HUES48 (cell line): ENCODE measurements at regions not wholly inside any gene's neighbourhood (a gene's known extent, or its start where the extent isn't known, plus 50 kb on each side); places are given as distances from the start of the nearest gene placed in this dataset.

Experiments
- H3K27ac ChIP-seq: one replicate; pipeline ENCODE4 v1.7.0; 2013; ENCODE audit warnings: low read depth, low read length, inconsistent platforms
- H3K27me3 ChIP-seq: 2 replicates; pipeline ENCODE4 v1.6.1; 2013; ENCODE audit warnings: mild to moderate bottlenecking, low read length; ENCODE audit not compliant: control insufficient read depth, insufficient read depth
- H3K36me3 ChIP-seq: 2 replicates; pipeline ENCODE4 v1.6.1; 2013; ENCODE audit warnings: low read length; ENCODE audit not compliant: control insufficient read depth, insufficient read depth
- H3K4me1 ChIP-seq: 2 replicates; pipeline ENCODE4 v1.6.1; 2013; ENCODE audit warnings: mild to moderate bottlenecking, low read length; ENCODE audit not compliant: control insufficient read depth, insufficient read depth
- H3K4me3 ChIP-seq: 2 replicates; pipeline ENCODE4 v1.5.1; 2013; ENCODE audit warnings: mild to moderate bottlenecking, low read depth, low read length
- H3K9ac ChIP-seq: 2 replicates; pipeline ENCODE4 v1.6.1; 2013; ENCODE audit warnings: mild to moderate bottlenecking, low read depth, low read length, moderate library complexity
- H3K9me3 ChIP-seq: 2 replicates; pipeline ENCODE4 v1.6.1; 2013; ENCODE audit warnings: low read length; ENCODE audit not compliant: control insufficient read depth, insufficient read depth

DNA sequence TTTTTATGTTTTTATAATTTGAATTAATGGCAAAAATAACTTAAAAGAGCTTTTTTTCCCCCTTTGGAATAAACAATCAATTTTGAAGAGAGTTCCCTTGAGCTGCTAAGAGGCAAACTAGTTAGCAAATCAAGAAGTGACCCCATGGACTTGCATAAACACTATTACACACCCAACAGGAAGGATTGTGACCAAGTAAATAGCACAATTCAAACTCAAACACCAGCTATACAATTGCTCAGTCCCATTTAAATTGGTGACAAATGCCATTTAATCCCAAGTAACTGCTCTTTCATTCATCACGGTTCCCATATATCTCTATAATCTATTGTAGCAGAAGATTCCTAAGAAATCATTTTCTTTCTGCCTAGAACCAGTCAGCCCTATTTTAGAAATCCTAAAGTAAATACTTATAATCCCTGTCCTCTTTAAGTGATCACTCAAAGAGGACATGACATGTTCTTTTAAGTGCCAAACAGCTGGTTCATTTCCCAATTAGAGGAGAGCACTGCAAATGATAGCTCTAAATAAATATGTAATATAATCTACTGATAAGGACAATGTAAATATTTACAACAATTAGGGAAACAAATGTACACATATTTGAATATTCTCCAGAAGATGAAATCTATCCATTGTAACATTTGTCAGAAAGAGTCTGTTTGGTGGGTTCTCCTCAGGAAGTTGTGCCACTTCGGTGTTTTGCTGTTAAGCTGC lies 137.8 kb upstream of the ADAMTS9 start:
- no peak overlapping the region for H3K27ac ChIP-seq
- H3K4me3 ChIP-seq: no peak overlapping the region
- H3K4me1 ChIP-seq: peaks cover 17% of the 10 kb centered on the region
- H3K9ac ChIP-seq: no peak overlapping the region
- no peaks in the 10 kb centered on the region for H3K9me3 ChIP-seq
- no peaks in the 10 kb centered on the region for H3K36me3 ChIP-seq
- no peaks in the 10 kb centered on the region for H3K27me3 ChIP-seq

DNA sequence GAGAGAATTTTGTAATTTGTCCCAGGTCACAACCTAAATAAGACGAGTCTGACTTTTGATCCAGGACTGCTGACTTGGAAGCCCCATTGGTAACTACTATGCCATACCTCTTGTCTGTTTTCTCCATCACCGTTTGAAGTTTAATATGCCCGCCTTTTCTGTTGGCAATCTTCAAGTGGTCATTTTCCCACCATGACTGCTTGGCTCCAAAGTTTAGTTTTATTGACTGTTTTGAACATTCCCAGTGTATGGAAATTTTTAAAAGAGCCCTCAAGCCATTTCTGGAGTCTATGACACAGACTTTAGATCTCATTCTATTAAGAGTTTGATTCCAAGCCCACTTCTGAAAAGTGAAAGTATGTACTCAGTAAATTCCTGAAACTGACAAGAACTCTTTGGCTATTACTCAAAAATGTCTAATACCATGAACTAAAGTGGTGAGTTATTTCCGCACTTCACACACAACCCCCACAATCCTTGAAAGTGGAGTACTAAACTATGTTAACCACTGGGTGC lies 136.7 kb upstream of the ADAMTS9 start:
- H3K4me3 ChIP-seq: no peak overlapping the region
- H3K36me3 ChIP-seq: no peaks in the 10 kb centered on the region
- H3K4me1 ChIP-seq: peaks cover 17% of the 10 kb centered on the region
- no peaks in the 10 kb centered on the region for H3K9me3 ChIP-seq
- no peak overlapping the region for H3K9ac ChIP-seq
- no peak overlapping the region for H3K27ac ChIP-seq
- no peaks in the 10 kb centered on the region for H3K27me3 ChIP-seq

DNA sequence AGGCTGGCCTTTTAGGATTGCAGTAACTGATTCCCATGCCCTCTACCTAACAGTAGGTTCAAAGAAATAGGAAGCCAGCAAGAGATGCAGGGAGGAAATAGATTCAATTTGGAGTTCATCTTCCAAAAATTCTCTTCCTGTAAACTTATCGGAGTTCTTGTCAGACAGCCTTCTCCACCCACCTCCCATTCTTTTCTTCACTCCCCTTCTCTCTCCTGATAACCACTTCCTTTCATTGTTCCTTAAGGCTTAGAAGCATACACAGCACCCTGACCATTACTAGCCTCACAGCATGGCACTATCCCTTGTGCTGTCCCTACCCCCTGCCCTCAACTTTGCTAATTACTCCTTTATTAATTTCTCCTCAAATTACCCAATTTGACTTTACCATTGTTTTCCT lies 130.4 kb upstream of the ADAMTS9 start:
- no peaks in the 10 kb centered on the region for H3K4me1 ChIP-seq
- no peaks in the 10 kb centered on the region for H3K36me3 ChIP-seq
- no peak overlapping the region for H3K27ac ChIP-seq
- H3K4me3 ChIP-seq: no peak overlapping the region
- no peaks in the 10 kb centered on the region for H3K9me3 ChIP-seq
- H3K27me3 ChIP-seq: no peaks in the 10 kb centered on the region
- H3K9ac ChIP-seq: no peak overlapping the region

DNA sequence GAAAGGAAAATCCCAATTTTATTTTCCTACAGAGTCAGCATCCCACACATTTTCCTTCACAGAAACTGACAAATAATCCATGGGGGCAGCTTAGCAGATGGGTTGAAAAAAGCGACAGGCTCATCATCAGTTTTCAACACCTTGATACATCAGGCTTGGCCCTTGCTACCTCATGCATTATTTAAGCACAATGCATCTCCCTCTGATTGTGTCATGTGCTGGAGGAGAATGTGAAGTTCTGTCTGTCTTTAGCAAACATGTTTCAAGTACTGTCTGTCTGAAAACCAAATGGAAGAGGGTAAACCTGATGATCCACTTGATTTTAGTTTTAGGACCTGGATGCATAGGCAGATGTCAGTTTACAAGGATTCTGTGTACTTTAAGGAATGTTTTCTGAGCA lies 128.6 kb upstream of the ADAMTS9 start:
- Histone ChIP-seq H3K9me3 (no peaks in the 10 kb centered on the region), H3K9ac (no peak overlapping the region), H3K36me3 (no peaks in the 10 kb centered on the region)

DNA sequence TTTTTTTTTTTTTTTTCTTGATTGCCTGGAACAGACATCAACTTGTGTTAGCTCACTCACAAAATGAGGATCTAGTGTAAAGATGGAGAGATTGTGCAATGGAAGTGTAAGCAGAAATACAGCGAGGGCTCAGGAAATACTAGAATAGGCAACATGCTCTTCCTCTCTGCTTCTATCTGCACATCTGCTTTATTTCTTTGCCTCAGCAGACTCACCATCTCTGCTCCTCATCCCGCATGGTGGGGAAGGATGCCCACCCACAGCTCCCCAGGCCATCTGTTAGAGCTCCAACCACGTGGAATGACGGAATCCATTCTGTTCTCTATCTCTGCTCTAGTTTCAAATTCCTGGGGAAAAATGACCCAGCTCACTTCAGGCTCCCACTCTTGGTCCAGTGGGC lies 128.0 kb upstream of the ADAMTS9 start:
- H3K4me1 ChIP-seq: no peaks in the 10 kb centered on the region
- H3K27ac ChIP-seq: no peak overlapping the region
- no peaks in the 10 kb centered on the region for H3K36me3 ChIP-seq
- no peaks in the 10 kb centered on the region for H3K27me3 ChIP-seq
- H3K4me3 ChIP-seq: no peak overlapping the region
- H3K9me3 ChIP-seq: no peaks in the 10 kb centered on the region
- no peak overlapping the region for H3K9ac ChIP-seq

More for the DNA sequence above, 128.6 kb upstream of the ADAMTS9 start:
- Histone ChIP-seq H3K27me3 (no peaks in the 10 kb centered on the region), H3K4me3 (no peak overlapping the region), H3K4me1 (no peaks in the 10 kb centered on the region), H3K27ac (no peak overlapping the region)

DNA sequence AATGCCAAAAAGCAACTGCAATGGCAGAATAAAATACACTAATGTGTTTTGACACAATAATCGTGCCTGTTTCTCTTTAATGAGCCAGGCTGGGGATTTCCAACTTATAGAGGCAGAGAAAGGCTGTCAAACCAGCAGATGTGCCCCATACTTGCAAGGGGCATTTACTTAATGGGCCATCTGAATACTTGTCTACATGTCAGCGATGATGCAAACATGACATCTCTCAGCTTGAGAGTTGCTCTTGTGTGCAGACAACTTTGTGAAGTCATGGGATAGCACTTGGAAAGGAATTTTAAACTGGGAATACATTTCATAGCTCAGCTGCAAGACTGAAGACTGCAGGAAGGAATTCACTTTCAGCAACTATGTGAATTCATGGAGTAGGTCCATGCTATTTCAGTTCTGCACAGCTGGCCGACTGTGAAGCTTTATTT lies 127.4 kb upstream of the ADAMTS9 start:
- no peak overlapping the region for H3K9ac ChIP-seq
- no peaks in the 10 kb centered on the region for H3K9me3 ChIP-seq
- no peak overlapping the region for H3K4me3 ChIP-seq
- H3K27me3 ChIP-seq: no peaks in the 10 kb centered on the region
- no peaks in the 10 kb centered on the region for H3K4me1 ChIP-seq
- H3K36me3 ChIP-seq: no peaks in the 10 kb centered on the region
- H3K27ac ChIP-seq: no peak overlapping the region

DNA sequence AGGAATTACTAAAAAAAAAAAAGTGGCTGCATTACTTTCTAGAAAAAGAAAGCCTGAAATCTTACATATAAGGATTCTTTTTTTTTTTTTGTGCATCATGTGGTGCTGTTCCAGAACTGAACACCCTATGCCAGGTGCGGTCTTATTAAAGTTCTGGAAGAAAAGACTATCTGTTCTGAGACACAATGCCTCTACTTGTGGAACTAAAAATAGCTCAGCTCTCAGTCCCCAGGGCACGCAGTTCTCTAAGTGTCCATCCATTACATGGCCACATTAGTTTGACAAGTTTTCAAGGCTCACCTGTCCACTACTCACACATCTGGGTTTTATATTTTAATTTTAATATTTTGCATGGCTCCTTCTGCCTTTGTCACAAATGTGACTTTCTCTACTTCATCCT lies 126.6 kb upstream of the ADAMTS9 start:
- Histone ChIP-seq H3K9me3 (no peaks in the 10 kb centered on the region), H3K27ac (no peak overlapping the region), H3K9ac (no peak overlapping the region), H3K27me3 (no peaks in the 10 kb centered on the region), H3K4me1 (no peaks in the 10 kb centered on the region), H3K4me3 (no peak overlapping the region), H3K36me3 (no peaks in the 10 kb centered on the region)

DNA sequence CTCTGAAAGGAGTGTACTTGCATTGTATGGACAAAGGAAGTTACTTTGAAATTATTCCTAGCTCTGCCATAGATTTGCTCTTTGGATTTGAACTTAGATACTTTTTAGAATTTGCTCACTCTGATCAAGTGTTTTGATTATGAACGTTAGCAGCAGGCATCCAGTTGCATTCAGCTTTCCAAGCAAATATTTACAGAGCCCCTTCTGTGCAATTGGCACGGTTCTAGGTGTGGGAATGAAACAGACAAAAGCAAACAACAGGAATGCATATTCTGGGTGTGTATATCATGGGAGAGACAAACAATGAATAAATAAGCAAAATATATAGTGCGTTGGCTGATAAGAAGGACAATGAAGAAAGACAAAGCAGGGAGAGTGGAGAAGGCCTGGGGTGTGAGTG lies 125.5 kb upstream of the ADAMTS9 start:
- Histone ChIP-seq H3K27ac (no peak overlapping the region), H3K27me3 (no peaks in the 10 kb centered on the region), H3K36me3 (no peaks in the 10 kb centered on the region)

DNA sequence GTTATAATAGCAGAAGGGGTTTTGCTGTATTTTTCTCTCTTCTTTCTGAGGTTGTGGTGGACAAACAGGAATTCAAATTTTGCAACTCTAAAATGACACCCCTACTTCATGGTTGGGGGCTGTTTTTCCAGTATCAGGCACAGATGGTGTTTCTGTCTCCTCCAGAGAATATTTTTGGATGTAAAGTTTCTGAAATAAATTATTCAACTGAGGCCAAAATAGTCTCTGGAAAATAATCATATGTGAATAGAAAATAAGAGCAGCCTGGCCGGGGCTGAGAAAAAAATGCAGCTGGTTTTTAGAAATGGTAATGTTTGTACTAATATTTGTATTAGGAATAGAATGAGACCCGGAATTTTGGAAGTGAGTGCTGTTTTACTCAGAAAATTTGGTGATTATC lies 121.3 kb upstream of the ADAMTS9 start:
- H3K36me3 ChIP-seq: no peaks in the 10 kb centered on the region
- H3K27me3 ChIP-seq: no peaks in the 10 kb centered on the region; the same call in 1 of the 2 replicates
- no peak overlapping the region for H3K27ac ChIP-seq
- no peak overlapping the region for H3K4me3 ChIP-seq
- H3K9ac ChIP-seq: no peak overlapping the region
- H3K4me1 ChIP-seq: no peaks in the 10 kb centered on the region
- H3K9me3 ChIP-seq: no peaks in the 10 kb centered on the region

More for the DNA sequence above, 125.5 kb upstream of the ADAMTS9 start:
- Histone ChIP-seq H3K9ac (no peak overlapping the region), H3K4me3 (no peak overlapping the region), H3K9me3 (no peaks in the 10 kb centered on the region), H3K4me1 (no peaks in the 10 kb centered on the region)

DNA sequence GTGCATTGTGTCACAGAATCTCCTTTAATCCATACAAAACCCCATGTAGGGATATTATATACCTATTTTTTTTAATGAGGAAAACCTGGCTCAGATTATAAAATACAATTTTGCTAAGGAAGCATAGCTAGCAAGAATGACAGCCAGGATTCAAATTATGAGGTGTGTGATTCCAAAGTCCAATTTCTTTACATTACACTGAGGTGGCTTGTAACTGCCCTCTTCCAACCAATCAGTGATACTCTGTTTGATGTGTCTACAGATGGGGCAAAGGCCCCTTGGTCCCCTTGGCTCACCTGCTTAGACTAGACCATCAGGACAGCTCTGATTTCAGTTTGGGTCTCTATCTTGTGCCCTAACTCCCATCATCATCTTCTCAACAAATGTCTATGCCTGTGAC lies 120.3 kb upstream of the ADAMTS9 start:
- Histone ChIP-seq H3K4me1 (no peaks in the 10 kb centered on the region), H3K9ac (no peak overlapping the region), H3K27ac (no peak overlapping the region), H3K4me3 (no peak overlapping the region), H3K36me3 (no peaks in the 10 kb centered on the region), H3K27me3 (no peaks in the 10 kb centered on the region; the same call in 1 of the 2 replicates), H3K9me3 (no peaks in the 10 kb centered on the region)

DNA sequence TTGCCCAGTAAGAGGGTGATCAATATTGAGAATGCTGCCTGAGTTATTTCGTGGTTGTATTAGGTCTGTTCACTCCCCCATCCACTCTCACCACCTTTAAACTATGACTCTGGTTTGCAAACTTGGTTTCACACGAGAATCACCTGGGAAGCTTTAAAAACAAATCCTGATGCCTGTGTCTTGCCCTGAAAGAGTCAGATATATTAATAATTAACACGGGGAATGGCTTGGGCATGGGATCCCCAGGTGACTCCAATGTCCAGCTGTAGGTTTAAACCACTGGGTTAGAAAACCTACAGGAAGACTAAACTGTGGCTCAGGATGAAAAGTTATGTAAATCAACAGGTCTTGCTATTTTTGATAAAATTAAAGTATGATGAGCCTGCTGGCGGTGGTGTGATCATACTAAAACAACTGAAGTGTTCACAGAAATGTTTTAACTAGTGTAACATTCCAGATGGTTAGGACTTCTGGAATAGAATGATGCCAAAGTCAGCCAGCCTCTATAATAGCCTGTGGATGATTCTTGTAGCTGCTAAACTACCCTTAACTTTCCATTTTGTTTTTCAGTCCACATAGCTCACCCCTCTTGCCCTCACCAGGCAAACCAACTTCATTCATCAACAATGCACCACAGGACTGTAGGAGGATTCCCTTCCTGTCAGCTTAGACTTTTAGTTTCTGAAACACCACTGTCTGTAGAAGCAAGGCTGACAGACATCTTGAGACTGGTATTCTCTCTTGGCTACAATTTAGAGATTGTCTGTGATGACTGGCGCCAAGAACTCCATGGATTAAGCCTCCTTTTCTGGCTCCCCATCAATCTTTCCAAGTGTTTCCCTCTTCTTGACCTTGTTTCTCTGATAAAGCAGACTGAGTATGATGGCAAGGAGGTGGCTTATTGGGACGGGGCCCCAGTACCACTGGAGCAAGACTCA lies 119.1 kb upstream of the ADAMTS9 start:
- no peaks in the 10 kb centered on the region for H3K36me3 ChIP-seq
- H3K4me3 ChIP-seq: no peak overlapping the region
- no peak overlapping the region for H3K9ac ChIP-seq
- H3K4me1 ChIP-seq: no peaks in the 10 kb centered on the region
- no peak overlapping the region for H3K27ac ChIP-seq
- H3K27me3 ChIP-seq: no peaks in the 10 kb centered on the region; the same call in 1 of the 2 replicates
- H3K9me3 ChIP-seq: no peaks in the 10 kb centered on the region
